ENCODE measurements at regions not wholly inside any gene's neighbourhood (a gene's known extent, or its start where the extent isn't known, plus 50 kb on each side); places are given as distances from the start of the nearest gene placed in this dataset.
"Not testable (repeated sequence)": the region's sequence is repeated elsewhere in the genome, so short reads cannot be mapped to it uniquely, and the experiment has no call there.

GRCh38 chr2:132273585-132273984 lies 111.8 kb upstream of the ANKRD30BL start:
- DNase-seq: not testable (repeated sequence)

- DNase-seq: no peak
Observed at GRCh38 chr2:132274000-132274399, 112.2 kb upstream of the ANKRD30BL start.

- DNase-seq: no peak
Observed at GRCh38 chr2:132275396-132275795, 113.6 kb upstream of the ANKRD30BL start.

GRCh38 chr2:132276571-132276981 lies 114.8 kb upstream of the ANKRD30BL start:
- no peak for DNase-seq

- DNase-seq: no peak
Observed at GRCh38 chr2:132278267-132278666, 116.5 kb upstream of the ANKRD30BL start.

GRCh38 chr2:132279344-132279743 lies 117.6 kb upstream of the ANKRD30BL start:
- DNase-seq: no peak

- DNase-seq: no peak
Observed at GRCh38 chr2:132279930-132280615, 118.3 kb upstream of the ANKRD30BL start.

GRCh38 chr2:132280912-132281311 lies 119.2 kb upstream of the ANKRD30BL start:
- no peak for DNase-seq

- DNase-seq: not testable (repeated sequence)
Observed at GRCh38 chr2:132282104-132282503, 120.4 kb upstream of the ANKRD30BL start.

GRCh38 chr2:132282911-132283310 lies 121.2 kb upstream of the ANKRD30BL start:
- no peak for DNase-seq

GRCh38 chr2:132286289-132286911 lies 124.6 kb upstream of the ANKRD30BL start:
- DNase-seq: not testable (repeated sequence)

- DNase-seq: not testable (repeated sequence)
Observed at GRCh38 chr2:132287910-132288309, 126.2 kb upstream of the ANKRD30BL start.

- not testable (repeated sequence) for DNase-seq
Observed at GRCh38 chr2:132289138-132289537, 127.4 kb upstream of the ANKRD30BL start.

- not testable (repeated sequence) for DNase-seq
Observed at GRCh38 chr2:132289812-132290211, 126.8 kb upstream of the GPR39 start.

- not testable (repeated sequence) for DNase-seq
Observed at GRCh38 chr2:132300592-132301378, 115.8 kb upstream of the GPR39 start.

GRCh38 chr2:132304661-132305380 lies 111.8 kb upstream of the GPR39 start:
- not testable (repeated sequence) for DNase-seq

- DNase-seq: not testable (repeated sequence)
Observed at GRCh38 chr2:132307613-132308198, 108.9 kb upstream of the GPR39 start.

GRCh38 chr2:132309203-132309602 lies 107.4 kb upstream of the GPR39 start:
- not testable (repeated sequence) for DNase-seq

GRCh38 chr2:132315546-132315945 lies 101.1 kb upstream of the GPR39 start:
- DNase-seq: not testable (repeated sequence)

GRCh38 chr2:132317026-132317680 lies 99.5 kb upstream of the GPR39 start:
- DNase-seq: not testable (repeated sequence)

- DNase-seq: not testable (repeated sequence)
Observed at GRCh38 chr2:132318481-132318880, 98.1 kb upstream of the GPR39 start.

- DNase-seq: not testable (repeated sequence)
Observed at GRCh38 chr2:132324005-132324404, 92.6 kb upstream of the GPR39 start.
